Fibroblast of skin of right quadriceps (primary cell): ENCODE measurements at regions not wholly inside any gene's neighbourhood (a gene's known extent, or its start where the extent isn't known, plus 50 kb on each side); places are given as distances from the start of the nearest gene placed in this dataset.
"Not testable (repeated sequence)": the region's sequence is repeated elsewhere in the genome, so short reads cannot be mapped to it uniquely, and the experiment has no call there.

Experiments
- DNase-seq: peaks from one replicate; pipeline ENCODE4 v3.0.0-alpha.2; 2013

DNA sequence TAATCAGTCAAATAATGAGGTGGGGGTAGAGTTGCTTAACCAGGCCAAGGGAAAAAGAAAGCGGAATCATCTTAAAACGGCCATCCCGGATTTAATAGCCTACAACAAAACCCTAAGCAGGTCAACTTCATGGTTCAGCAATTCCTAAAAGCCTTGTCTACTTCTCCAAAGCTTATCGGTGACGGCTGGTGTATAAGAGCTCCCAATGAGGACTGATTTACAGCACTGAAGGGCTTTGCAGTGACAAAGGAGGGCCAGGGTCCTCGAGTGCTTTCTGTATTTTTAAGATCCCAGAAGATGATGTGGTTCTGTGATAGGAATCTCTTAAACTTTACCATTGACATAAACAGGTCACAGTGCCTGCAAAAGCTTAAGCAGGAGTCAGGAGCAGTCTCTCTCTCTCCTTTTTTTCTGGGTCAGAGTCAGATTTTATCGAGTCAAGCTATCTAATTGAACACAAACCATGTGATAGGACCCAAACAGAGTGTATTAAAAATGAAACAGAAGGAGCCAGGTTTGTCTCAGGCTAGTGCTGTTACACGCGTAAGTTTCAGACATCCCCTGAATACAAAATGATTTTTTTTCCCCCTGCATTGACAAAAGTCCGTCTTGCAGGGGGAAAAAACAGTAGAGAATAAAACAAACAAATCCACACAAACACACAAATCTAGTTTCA lies 663.6 kb upstream of the ZNF608 start:
- DNase-seq, result no peak

DNA sequence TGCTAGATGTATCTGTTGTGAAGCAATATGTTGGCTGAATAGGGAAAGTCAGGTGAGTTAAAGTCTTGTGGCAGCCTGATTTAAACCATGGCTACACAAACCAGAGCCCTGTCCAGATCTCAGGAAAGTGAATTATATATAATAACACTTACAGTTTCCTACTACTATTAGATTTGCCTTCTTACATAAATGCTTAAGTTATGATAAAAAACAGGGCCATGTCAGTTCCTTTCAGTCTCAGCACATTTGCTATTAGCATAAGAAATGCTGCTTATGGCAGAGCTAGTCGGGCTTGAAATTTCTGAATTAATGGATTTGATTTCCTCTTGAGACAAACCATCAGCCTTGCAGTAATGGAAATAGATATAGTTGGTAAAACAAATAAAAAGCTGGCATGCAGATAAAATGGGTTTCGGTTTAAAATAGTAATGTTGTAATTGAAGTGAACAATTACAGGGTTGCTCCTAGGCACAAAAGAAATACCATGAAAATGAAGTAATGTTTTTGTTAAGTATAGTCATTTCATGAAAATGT lies 664.2 kb upstream of the ZNF608 start:
- DNase-seq, result peak; percentile 65

DNA sequence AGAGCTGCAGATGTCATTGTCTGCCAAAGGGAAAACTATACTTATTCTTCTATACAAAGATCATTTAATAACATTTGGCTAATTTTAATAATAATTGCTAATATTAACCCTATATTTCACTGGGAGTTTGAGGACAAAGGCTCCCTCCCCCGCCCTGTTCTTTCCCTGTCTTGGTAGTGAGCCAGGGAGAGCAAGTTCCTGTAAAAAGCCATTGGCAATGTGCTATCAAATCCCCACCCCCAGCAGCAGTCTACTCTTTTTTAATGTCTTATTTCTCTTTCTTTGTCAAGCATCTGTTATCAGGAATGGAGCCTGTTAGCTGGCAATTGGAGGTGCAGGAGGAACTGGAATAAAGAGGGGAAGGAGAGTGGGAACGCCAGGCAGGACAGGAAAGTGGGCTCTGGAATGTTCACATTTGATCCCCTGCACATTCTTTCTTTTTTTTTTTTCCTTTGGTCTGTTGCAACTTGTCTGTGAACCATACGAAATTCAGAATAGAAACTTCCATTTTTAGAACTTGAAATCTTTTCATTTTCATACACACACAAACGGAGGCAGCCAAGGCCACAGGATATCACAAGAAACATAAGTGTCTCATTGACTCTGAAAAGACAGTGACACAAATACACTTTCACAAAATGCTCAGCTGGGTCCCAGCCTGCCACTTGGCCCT lies 664.8 kb upstream of the ZNF608 start:
- DNase-seq, result peak; percentile 58

DNA sequence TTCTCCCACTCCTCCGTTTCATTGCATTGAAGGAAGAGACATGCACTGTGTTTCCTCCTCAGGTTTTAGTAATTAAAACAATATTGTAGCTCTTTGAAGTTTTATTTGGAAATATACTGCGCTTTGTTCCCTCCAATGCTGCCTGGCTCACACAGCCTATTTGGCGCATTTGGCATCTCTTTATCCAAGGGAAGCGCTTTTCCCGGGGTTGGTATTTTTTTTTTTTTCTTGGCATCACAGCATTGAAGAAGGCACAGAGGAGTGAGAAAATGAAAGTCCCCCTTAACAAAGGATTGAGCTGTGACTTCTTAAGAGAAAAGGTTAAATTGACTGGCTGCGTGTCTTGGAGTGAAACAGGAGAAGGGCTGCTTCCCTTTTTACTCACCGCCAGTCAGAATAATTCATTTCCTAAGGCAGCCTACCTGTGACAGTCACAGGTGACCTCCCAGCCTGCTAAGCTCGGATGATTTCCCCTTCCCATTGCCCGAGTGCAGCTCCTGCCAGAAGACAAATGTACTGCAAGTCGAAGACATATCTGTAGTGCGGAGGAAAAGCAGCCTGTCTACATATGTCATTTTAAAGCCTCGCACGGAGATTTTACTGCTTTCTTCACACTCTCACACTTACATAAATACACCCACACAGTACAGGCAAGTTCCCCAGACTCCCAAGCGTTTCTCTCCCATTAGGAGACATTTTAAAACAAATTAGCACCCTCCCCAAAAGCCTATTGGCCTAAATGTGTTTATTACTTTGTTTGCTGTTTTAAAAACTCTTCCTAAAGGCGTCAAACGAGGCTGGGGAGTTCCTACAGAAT lies 665.5 kb upstream of the ZNF608 start:
- peak; percentile 29 for DNase-seq

DNA sequence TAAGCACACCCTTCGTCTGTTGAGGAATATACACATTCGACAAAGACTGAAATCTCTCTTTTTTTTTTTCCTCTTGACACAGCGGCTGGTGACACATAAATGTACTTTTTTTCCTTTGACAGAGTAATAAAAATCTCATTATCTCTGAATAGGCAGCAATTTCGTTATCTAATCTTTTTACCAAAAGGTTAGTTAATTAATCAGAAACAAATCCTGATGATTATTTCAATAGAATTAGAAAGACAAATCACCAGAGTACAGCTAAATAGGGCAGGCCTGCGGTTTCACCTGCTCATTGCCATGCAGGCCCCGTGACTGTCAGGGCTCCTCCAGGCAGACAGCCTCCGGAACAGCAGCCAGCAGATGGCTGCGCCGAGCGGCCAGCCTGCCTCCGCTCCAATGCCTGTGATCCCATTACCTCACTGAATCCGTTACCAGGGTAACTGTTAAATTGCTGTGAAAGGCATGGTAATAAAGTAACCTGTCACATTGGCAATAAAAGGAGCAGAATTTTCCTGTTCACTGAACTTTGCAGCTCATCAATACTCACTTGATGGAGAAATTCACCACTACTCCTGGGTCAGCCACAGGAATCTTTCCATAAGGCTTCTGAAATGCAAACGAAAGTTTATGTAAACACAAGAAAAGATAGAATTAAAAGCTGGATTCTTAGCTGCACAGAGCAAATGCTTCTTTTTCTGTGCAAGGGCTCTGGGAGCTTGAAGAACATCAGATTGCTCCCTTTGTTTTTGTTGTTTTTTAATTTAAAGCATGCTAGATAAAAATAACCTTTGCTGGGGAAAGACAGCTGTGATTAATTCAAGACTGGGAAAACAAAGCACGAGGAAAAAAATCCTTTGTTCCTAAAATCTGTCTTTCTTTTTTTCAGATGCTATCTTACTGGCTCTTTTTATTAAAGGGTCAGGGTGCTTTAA lies 666.4 kb upstream of the ZNF608 start:
- peak; percentile 91 for DNase-seq

DNA sequence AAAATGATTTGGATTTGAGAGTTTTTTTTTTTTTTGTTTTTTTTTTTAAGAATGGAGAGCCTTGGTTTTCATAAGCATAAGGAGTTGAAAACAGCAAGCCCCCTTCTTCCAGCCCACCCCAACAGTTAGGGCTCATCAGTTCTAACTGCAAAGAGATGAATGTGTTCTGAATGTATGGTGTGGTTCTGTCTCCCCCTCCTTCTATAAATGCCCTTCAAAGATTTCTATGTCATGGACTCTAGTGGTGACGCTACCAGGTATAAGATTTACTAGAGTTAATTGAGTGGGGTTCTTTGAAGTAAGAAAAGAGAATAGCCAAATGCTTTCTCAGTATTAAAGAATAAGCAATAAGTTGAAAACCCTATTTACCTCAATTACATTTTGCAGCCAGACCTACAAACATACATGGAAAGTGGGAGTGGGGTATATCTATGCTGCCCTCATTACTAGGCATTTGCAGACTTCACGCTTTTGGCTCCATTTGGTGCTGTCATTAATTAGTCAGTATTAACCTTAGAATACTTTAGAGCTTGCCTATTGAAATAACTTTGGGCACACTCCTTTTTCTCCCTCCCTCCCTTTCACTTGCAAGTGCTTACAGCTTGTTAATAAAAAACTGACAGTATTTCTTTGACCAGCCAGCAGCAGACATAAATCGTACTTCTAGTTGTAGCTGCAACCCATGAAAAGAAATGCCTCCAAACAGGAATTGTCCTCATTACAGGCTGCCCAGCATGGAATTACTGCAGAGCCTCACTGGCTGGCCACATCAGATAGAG lies 667.2 kb upstream of the ZNF608 start:
- DNase-seq, result no peak

DNA sequence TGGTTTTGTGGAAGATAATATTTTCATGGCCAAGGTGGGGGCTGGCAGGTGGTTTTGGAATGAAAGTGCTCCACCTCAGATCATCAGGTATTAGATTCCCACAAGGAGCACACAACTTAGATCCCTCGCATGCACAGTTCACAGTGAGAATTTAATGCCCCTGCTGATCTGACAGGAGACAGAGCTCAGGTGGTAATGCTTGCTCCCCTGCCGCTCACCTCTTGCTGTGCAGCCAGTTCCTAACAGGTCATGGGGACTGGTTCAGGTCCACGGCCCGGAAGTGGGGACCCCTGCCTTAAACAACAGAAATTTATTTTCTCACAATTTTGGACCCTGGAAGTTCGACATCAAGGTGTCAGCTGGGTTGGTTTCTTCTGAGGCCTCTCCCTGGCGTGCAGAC lies 668.7 kb upstream of the ZNF608 start:
- no peak for DNase-seq

DNA sequence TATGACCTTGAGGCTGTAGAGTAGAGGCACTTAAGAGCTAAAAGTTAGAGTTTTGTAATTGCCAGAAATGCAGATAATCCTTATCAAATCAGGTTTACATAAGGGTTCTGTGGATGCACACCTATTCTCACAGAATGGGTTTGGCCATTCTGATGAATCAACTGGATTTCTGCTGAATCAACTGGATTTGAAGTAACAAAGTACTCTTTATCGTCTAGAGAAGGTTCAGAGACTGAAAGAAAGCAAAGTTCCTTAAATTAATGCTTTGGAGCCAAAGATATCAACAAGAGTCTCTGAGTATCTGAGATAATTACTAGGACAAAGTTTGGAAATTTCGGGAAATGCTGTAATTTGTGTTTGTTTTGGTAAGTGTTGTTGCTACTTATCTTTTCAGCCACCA lies 669.6 kb upstream of the ZNF608 start:
- DNase-seq, result no peak

DNA sequence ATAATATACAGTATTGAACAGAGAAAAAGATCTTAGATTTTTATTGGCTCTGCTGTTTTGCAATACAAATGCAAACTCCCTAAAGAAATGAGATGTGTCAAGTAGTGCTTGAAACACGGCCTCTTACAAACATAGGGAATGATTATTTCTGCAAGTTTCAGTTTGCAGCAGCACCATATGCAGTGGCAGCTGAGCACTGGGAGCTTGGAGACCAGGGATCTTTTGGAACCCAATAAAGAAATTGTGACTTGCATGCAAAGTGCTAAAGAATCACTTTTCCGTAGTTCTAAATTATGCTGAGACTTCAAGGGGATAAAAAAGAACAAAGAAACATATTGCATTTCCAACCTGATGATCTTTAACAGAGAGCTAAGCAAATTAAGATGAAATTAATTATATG lies 674.6 kb upstream of the ZNF608 start:
- DNase-seq, result no peak

DNA sequence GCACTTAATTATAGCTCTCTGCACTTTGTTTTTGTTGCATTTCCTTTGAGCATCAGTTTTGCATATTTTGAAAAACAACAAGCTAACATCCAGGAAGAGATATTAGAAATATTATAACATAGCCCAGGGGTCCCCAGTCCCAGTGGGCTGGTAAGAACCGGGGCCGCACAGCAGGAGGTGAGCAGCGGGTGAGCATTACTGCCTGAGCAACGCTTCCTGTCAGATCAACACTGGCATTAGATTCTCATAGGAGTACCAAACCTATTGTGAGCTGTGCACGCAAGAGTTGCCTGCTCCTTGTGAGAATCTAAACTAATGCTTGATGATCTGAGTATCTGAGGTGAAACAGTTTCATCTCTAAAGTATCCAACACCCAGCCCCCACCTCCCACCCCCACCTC lies 675.9 kb upstream of the ZNF608 start:
- no peak for DNase-seq

DNA sequence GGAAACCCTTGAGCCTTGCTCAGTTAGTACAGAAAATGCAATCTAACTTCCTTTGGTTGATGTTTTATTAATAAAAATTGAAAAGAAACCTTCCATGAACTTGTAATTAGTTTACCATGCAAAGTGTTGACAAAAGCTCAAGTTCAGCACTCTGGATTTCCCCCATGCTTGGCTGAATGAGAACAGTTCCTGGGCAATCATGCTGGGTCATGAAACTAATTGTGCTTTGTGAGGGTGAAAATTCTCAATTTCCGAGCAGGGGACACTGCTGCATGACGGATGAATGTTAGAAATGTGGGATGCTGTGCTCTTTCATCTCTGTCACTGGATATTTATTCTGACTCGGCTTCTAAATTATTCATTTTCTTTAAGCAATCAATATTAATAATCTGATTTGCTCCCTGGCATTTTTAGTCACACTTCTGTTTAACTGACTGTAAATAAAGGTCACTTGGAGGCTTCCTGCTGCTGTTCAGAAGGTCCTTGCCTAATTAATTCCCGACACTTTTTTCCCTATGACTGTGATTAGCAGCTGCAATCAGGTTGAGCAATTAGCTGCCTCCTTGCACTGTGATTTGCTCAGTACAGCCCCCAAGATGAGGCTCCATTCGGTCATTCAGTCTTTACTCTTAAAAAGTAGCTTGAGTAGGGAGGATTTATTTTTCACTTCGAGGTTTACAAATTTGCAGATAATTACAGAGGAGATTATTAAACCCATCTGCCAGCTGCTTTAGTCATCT lies 678.1 kb upstream of the ZNF608 start:
- no peak for DNase-seq

DNA sequence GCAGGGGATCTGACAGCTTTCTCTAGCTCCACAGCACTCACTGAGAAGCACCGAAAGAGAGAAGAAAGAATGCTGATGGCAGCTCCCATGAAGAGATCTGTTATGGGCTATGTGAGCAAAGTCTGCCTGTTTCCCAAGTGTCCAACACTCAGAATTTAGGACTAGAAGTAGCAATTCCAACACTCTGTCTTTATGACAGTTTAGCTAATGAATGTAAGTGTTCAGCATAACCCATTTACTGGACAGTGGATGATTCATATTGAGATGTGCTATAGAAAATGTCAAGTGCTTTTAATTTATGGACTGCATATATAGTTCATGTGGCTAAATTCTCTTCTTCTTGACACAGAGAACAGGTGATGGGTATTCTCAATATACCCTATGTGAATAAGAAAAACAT lies 683.1 kb upstream of the ZNF608 start:
- DNase-seq, result no peak

DNA sequence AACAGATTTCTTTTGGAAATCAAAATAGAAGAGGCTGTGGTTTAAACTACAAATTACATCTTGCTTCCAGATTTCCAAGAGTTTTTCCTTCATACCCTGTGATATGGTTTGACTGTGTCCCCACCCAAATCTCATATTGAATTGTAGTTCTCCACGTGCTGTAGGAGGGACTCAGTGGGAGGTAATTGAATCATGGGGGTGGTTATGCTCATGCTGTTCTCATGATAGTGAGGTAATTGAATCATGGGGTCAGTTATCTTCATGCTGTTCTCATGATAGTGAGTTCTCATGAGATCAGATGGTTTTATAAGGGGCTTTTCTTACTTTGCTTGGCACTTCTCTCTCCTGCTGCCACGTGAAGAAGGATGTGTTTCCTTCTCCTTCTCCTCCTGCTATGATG lies 687.0 kb upstream of the ZNF608 start:
- no peak for DNase-seq

DNA sequence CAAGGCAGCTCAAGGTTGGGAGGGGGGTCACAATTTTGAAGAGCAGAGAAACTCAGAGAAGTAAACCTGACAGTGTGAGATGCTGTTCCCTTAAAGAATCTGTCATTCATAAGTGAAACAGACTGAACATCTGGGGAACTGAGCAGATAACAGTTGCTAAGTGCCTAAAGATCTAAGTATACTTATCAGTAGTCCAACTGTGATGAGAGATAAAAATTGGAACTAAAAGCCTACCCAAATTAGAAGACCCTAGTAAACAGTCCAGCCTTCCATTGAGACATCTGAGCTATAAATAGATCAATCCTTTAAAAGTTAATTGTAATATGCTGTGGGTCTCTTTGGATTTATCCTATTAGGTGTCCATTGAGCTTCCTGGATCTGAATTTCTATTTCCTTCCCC lies 692.8 kb upstream of the ZNF608 start:
- no peak for DNase-seq

DNA sequence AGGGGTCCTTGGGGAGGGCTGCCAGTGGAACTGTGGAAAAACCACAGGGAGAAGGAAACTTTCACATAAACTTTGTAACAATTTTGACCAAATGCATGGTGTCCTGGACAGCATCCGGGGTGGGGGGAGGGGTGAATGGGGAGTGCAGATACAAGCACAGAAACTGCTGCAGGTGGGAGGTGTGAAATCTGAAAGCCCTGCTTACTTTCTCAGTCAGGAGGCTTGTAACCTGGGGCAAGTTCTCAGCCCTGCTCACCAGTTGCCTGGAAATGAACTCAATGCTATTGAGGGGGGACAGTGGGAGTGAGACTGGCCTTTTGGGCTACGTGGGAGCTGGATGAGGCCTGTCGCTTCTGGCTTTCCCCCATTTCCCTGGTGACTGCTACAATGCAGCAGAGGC lies 694.5 kb upstream of the ZNF608 start:
- DNase-seq, result no peak

DNA sequence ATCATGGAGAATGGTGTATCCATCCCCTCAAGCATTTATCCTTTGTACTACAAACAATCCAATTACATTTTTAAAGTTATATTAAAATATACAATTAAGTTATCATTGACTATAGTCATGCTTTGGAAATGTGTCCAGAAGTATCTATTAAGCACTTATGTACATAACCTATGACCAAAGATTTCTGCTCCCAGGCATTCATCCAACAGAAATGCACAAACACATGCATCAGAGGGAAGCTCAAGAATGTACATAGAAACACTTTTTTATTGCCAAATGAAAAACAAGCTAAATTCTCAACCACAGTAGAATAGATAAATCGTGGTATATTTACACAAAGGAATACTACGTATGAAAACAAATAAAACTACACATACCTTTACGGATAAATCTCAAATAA lies 700.5 kb upstream of the ZNF608 start:
- peak; percentile 68 for DNase-seq

DNA sequence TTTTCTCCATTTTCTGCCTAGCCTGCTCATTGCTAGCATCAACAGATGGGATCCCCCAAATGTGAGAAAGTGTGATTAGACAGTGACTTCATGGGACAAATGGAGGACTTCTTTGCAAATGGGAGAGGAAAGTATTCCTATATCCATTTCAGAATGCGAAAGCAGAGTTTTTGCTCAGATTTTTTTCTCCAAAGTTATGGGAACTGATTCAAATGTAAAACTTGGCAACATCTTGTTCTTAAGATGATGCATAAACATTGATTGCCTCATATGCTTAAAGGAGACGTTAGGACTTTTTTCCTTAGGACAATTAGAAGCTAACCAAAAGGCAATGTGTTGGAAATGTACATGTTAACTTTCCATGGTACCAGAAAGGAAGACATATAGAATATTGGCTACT lies 704.3 kb upstream of the ZNF608 start:
- peak; percentile 42 for DNase-seq

DNA sequence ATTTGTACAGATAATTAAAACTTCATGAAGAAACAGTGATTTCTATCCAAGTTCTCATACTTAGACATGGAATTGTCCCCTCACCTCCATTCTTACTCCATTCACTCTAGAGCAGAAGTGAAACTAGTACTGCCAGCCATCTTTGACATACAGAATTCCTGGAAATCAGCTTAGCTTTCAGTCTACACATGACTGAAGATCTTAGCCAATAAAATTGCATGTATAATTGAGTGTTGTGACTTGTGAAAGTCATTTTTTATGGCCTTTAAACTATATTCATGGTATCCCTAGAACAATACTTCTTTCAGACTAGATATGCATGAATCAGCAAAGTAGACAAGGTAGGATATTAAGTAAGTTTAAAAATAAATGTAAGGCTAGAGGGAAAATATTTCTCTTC lies 705.2 kb upstream of the ZNF608 start:
- no peak for DNase-seq

DNA sequence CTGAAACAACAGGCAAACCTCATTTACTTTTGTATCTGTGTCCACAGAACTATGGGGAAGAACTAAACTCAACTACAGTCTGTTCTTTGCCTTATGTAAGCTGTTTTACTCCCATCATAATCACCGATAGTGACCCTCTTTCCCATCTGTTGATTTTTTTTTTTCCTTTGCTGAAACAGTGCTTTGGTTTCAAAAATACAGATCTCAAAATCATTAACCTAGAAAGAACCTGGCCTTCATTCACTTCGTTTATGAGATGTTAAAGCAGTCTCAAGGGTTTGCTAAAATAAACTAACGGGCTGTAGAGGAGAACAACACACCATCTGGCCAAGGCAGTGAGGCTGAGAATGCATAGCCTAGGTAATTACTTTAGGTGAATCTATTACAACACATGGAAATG lies 706.6 kb upstream of the ZNF608 start:
- DNase-seq, result no peak

DNA sequence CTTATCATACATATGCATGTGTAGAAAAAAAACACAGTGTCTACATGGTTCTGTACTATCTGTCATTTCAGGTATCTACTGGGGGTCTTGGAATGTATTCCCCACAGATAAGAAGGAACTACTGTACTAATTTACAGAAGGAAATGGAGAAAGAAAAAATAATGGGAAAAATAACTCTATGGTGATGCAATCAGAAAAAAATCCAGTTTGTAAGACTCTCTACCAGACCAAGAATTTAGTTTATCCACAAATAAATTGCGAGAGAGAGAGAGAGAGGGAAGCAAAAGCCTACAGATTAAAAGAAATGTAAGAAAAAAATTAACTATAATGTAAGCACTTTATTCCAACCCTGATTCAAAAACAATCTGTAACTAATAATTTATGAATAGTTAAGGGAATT lies 708.6 kb upstream of the ZNF608 start:
- peak; percentile 20 for DNase-seq

DNA sequence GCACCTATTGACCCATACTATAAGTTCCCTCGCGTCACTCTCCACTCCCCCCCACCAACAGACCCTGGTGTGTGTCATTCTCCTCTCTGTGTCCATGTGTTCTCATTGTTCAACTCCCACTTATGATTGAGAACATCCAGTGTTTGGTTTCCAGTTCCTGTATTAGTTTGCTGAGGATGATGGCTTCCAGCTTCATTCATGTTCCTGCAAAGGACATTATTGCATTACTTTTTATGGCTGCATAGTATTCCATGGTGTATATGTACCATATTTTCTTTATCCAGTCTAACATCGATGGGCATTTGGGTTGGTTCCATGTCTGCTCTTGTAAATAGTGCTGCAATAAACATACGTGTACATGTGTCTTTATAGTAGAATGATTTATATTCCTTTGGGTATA lies 709.6 kb upstream of the ZNF608 start:
- not testable (repeated sequence) for DNase-seq
